ENCODE measurements at regions not wholly inside any gene's neighbourhood (a gene's known extent, or its start where the extent isn't known, plus 50 kb on each side); places are given as distances from the start of the nearest gene placed in this dataset.

DNA sequence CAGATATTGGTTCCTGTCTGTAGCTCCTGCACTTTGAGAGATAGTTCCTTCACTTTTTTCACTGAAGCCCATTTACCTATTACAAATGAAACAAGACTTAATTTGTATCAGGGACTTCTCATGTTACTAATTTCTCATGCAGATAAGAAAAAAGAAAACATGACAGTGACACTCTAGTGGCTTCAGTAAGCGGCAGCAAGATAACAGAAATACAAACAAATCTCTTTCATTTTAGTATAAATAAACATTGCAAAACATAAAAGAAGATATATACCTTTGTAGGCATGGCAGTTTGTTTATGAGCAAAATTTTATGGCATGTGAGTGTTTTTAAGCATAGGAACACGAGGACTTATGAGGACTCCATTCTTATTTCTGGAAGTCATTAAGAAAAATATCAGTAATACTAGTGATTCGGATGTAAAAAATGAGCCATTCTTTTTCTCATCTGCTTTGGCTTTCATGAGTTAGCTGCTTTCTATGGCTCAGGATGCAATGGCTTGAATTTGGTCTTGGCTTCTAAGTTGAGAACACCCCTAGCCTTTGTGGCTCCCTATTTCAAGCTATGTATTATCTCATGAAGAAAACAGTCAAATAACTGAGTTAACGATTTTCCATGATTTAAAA, 310.1 kb upstream of the RGS6 start:
- DNase-seq (ENCODE audit: low spot score): no peak
- Histone ChIP-seq H3K27ac (no peak overlapping the region), H3K4me1 (replicated peaks) (no peaks in the 10 kb centered on the region), H3K9me3 (no peaks in the 10 kb centered on the region), H3K36me3 (no peaks in the 10 kb centered on the region), H3K4me3 (no peak overlapping the region), H3K27me3 (replicated peaks; ENCODE audit: insufficient read depth) (no peaks in the 10 kb centered on the region)
- intact Hi-C loops (cut with DNase I): no loop called here
- TF ChIP-seq CTCF (IDR thresholded peaks at IDR 0.05): no peak
- TF ChIP-seq POLR2AphosphoS5 (IDR thresholded peaks at IDR 0.05): no peak
- TF ChIP-seq POLR2A (IDR thresholded peaks at IDR 0.05): no peak
- WGBS: 73% methylated on average over 4 of the region's 4 CpGs

DNA sequence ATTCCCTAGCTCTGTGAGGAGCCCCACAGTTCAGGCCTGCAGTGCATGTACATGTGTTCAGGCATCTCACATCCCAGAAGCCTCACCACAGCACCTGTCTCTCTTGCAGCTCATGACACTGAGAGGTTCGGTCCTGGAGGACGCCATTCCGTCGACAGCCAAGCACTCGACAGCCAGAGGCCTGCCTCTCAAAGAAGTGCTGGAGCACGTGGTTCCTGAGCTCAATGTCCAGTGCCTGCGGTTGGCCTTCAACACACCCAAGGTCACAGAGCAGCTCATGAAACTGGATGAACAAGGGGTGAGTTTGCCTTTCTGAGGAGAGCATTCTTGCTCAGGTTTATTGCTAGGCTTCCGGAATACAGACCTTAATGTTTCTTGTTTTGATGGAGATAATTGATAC, 308.3 kb upstream of the RGS6 start:
- no peak overlapping the region for H3K27ac ChIP-seq
- H3K27me3 ChIP-seq (replicated peaks; ENCODE audit: insufficient read depth): no peaks in the 10 kb centered on the region
- WGBS: 87% methylated on average over 8 of the region's 8 CpGs
- H3K4me1 ChIP-seq (replicated peaks): no peaks in the 10 kb centered on the region
- H3K36me3 ChIP-seq: no peaks in the 10 kb centered on the region
- intact Hi-C loops (cut with DNase I): no loop called here
- H3K4me3 ChIP-seq: no peak overlapping the region
- H3K9me3 ChIP-seq: no peaks in the 10 kb centered on the region
- DNase-seq (ENCODE audit: low spot score): no peak
- no peak for TF ChIP-seq CTCF (IDR thresholded peaks at IDR 0.05)
- no peak for TF ChIP-seq POLR2AphosphoS5 (IDR thresholded peaks at IDR 0.05)
- no peak for TF ChIP-seq POLR2A (IDR thresholded peaks at IDR 0.05)

DNA sequence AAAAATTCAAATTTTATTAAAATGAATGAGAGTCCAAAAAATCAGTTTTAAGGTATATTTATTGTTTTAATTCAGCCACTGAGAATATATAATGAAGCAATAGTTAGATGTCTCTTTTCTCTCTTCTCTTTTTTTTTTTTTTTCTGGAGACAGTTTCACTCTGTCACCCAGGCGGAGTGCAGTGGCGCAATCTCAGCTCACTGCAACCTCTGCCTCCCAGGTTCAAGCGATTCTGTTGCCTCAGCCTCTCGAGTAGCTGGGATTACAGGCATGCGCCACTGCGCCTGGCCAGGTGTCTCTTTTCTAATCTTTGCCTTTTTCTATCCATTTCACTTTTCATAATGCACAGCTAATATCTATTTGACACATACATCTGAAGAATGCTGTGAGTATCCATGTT, 307.1 kb upstream of the RGS6 start:
- H3K27ac ChIP-seq: no peak overlapping the region
- H3K4me3 ChIP-seq: no peak overlapping the region
- no peaks in the 10 kb centered on the region for H3K4me1 ChIP-seq (replicated peaks)
- H3K36me3 ChIP-seq: no peaks in the 10 kb centered on the region
- no peaks in the 10 kb centered on the region for H3K27me3 ChIP-seq (replicated peaks; ENCODE audit: insufficient read depth)
- intact Hi-C loops (cut with DNase I): no loop called here
- no peaks in the 10 kb centered on the region for H3K9me3 ChIP-seq
- 96% methylated on average over 6 of the region's 6 CpGs for WGBS
- TF ChIP-seq POLR2A (IDR thresholded peaks at IDR 0.05) (no peak), CTCF (IDR thresholded peaks at IDR 0.05) (no peak)
- DNase-seq (ENCODE audit: low spot score): no peak

DNA sequence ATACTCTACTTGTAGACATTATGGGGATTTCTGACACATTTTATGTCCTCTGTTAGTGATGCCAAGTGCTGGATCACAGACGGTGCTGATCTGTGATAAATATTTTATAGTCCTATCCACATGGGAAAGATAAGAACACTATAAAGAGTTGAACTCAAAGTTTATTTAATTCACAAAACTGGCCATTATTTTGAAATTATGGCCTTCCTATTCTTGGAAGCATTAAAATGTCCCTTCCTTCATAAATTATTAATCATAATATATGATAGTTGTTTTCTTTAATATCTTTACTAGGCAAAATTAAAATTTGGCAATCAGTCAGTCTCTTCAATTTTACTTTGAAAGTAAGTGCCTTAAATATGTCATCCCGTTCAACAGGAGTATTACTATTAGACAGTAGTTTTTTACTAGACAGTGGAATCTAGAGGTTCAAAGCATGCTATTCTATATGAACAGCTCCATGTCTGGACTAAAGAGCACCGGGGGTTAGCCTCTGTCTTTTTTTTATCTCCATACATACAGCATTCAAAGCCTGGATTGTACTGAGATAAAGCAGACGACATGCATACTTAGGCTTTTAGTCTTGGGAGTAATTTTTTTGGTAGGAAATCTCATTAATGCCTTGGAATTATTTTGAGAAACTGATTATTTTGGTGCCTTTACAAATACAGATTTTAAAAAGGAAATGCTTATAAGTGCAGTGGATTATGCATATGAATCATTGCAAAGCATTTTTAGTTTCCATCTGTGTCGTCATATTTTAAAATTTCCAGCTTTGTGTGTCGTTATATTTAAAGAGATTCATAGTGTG, 306.1 kb upstream of the RGS6 start:
- H3K4me3 ChIP-seq: no peak overlapping the region
- no peaks in the 10 kb centered on the region for H3K9me3 ChIP-seq
- no peak for DNase-seq (ENCODE audit: low spot score)
- no peak for TF ChIP-seq CTCF (IDR thresholded peaks at IDR 0.05)
- TF ChIP-seq POLR2A (IDR thresholded peaks at IDR 0.05): no peak
- no peak for TF ChIP-seq POLR2AphosphoS5 (IDR thresholded peaks at IDR 0.05)
- no peaks in the 10 kb centered on the region for H3K36me3 ChIP-seq
- intact Hi-C loops (cut with DNase I): no loop called here
- 49% methylated on average over 6 of the region's 6 CpGs for WGBS
- no peaks in the 10 kb centered on the region for H3K4me1 ChIP-seq (replicated peaks)
- H3K27ac ChIP-seq: no peak overlapping the region
- no peaks in the 10 kb centered on the region for H3K27me3 ChIP-seq (replicated peaks; ENCODE audit: insufficient read depth)

GRCh38 chr14:71628433-71628832, 303.8 kb upstream of the RGS6 start:
- H3K4me3 ChIP-seq: no peak overlapping the region
- no peak overlapping the region for H3K27ac ChIP-seq
- no peak for DNase-seq (ENCODE audit: low spot score)
- no peaks in the 10 kb centered on the region for H3K9me3 ChIP-seq
- intact Hi-C loops (cut with DNase I): no loop called here
- no peaks in the 10 kb centered on the region for H3K36me3 ChIP-seq
- TF ChIP-seq POLR2AphosphoS5 (IDR thresholded peaks at IDR 0.05) (no peak), CTCF (IDR thresholded peaks at IDR 0.05) (no peak), POLR2A (IDR thresholded peaks at IDR 0.05) (no peak)
- no peaks in the 10 kb centered on the region for H3K4me1 ChIP-seq (replicated peaks)
- H3K27me3 ChIP-seq (replicated peaks; ENCODE audit: insufficient read depth): no peaks in the 10 kb centered on the region

Data from prostate gland (tissue), 2 donors.